GM10266 (cell line): ENCODE measurements at regions not wholly inside any gene's neighbourhood (a gene's known extent, or its start where the extent isn't known, plus 50 kb on each side); places are given as distances from the start of the nearest gene placed in this dataset.

Source experiments
- DNase-seq: peaks from one replicate; pipeline ENCODE4 v3.0.0; 2012; ENCODE audit errors: extremely low spot score
- CTCF ChIP-seq: IDR thresholded peaks from 2 replicates; pipeline ENCODE4 v1.5.1; 2012; ENCODE audit warnings: mild to moderate bottlenecking, low read depth; ENCODE audit not compliant: control insufficient read depth, insufficient read depth; ENCODE audit errors: missing control alignments

GRCh38 chr10:36336315-36336714, 694.2 kb upstream of the FZD8 start:
- TF ChIP-seq CTCF, result no peak
- DNase-seq, result no peak

DNA sequence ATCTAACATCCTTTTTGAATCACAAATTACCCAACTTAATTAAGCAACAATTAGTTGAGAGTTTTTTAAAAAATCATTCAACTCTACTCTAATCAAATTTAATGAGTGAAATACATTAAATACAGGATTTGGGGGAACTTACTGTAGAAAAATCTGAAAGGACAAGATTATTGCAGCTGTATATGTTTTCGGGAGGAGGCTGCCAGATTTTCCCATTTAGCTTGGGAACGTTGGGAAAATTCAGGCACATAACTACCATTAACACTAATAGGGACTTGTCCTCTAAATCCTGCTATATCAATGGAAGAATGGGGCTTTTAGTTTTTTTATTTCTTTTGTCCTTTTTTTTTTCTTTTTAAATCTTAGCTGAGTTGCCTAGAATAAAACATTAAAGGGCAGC, 691.4 kb upstream of the FZD8 start:
- TF ChIP-seq CTCF, result no peak
- no peak for DNase-seq

DNA sequence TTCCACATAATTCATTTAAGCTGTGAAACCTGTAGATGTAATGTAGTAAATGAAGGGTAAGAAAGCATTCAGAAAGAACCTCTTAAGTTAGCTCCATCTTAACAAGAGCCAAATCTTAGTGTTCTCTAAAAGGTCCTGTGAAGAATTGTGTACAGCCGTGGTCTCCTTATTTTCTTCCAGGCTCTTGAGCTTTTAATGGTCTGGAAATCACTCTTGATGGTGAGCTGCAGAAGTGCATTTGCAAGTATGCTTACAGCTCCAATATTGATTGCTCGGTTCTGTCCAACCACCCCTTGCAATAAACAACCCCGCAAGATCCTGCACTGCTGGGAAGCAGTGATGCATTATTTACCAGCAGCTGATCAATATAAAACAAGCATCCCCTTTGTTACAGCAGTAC, 690.8 kb upstream of the FZD8 start:
- no peak for DNase-seq
- TF ChIP-seq CTCF, result no peak

GRCh38 chr10:36331121-36331520, 689.0 kb upstream of the FZD8 start:
- no peak for TF ChIP-seq CTCF
- DNase-seq, result no peak

- no peak for TF ChIP-seq CTCF
- DNase-seq, result no peak
These were observed 683.7 kb upstream of the FZD8 start for GRCh38 chr10:36325815-36326214.

GRCh38 chr10:36324831-36325230, 682.7 kb upstream of the FZD8 start:
- DNase-seq, result no peak
- no peak for TF ChIP-seq CTCF

DNA sequence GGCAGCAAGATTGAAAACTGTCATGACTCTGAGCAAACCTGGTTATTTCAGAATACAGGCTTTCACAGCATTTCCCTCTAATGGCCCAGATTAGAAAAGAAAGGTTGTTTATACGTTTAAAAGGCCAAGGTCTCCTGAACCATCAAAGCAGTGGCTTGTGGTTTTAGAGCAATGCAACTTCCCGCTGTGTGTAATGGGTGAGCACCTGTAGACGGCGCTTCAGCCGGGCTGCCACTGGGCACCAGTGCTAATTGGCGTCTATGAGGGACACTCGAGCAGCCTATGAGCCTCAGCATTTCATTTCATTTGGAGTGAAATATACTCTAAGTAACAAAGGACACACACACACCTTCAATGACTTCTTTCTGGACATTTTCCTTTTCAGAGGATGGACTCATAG, 671.0 kb upstream of the FZD8 start:
- no peak for DNase-seq
- no peak for TF ChIP-seq CTCF
